SU-DHL-6 (cell line): ENCODE measurements at regions not wholly inside any gene's neighbourhood (a gene's known extent, or its start where the extent isn't known, plus 50 kb on each side); places are given as distances from the start of the nearest gene placed in this dataset.

Experiments used
- EZH2phosphoT487 ChIP-seq: fragments of 200-600 bp; sonication (generic), shearing (Covaris generic); conservative IDR thresholded peaks from 2 replicates; pipeline ENCODE4 v1.6.1; 2018; ENCODE audit warnings: mild to moderate bottlenecking, antibody characterized with exemption, low read length, moderate library complexity, mixed read lengths
- TF ChIP-seq, protein P1 (sequence below): fragments of 200-600 bp; sonication (generic); IDR thresholded peaks from one replicate; pipeline ENCODE4 v1.5.1; 2017; ENCODE audit warnings: antibody characterized with exemption, mild to moderate bottlenecking, low read length, moderate library complexity; ENCODE audit not compliant: insufficient read depth, poor library complexity, severe bottlenecking

DNA sequence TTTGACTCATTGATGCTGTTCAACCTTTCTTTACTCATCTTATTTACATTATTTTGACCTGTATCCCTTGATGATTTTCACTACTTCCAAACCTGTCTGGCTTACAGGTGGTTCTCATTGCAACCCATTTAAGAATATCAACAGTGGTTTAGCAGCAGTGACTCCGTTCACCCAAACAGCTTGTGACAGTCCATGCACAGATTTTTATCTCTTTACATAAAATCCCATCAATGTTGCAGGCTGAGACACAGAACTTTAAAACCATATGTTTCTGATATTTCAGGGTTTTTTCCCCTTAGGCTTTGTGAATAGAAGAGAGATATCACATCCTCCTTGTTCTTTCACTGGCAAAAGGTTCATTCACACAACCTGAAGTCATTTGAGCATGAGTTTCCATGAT lies 149.1 kb upstream of the CDIN1 start:
- TF ChIP-seq, protein P1, sequence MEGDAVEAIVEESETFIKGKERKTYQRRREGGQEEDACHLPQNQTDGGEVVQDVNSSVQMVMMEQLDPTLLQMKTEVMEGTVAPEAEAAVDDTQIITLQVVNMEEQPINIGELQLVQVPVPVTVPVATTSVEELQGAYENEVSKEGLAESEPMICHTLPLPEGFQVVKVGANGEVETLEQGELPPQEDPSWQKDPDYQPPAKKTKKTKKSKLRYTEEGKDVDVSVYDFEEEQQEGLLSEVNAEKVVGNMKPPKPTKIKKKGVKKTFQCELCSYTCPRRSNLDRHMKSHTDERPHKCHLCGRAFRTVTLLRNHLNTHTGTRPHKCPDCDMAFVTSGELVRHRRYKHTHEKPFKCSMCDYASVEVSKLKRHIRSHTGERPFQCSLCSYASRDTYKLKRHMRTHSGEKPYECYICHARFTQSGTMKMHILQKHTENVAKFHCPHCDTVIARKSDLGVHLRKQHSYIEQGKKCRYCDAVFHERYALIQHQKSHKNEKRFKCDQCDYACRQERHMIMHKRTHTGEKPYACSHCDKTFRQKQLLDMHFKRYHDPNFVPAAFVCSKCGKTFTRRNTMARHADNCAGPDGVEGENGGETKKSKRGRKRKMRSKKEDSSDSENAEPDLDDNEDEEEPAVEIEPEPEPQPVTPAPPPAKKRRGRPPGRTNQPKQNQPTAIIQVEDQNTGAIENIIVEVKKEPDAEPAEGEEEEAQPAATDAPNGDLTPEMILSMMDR: no peak
- no peak for TF ChIP-seq EZH2phosphoT487
